ENCODE measurements at regions not wholly inside any gene's neighbourhood (a gene's known extent, or its start where the extent isn't known, plus 50 kb on each side); places are given as distances from the start of the nearest gene placed in this dataset.
A peak's percentile ranks its signal among the peaks of the same experiment; 100 is the strongest.

DNA sequence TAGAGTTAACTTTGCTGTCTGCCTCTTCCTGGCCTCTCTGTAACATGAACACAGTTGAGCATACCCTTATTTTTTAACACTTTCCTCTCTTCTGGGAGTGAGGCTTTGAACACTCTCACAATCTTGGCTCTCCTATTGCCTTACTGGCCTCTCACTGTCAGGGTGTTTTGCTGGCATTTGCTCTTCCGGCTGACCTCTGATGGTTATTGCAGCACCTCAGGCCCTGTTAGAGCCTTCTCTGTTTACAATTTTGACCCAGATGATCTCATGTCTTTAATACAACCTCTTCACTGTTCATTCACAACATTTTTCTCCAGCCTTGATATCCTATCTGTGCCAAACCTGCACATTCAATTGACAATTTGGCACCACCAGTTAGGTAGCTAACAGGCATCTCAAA, 357.8 kb upstream of the USP15 start:
- TF ChIP-seq, protein P1, sequence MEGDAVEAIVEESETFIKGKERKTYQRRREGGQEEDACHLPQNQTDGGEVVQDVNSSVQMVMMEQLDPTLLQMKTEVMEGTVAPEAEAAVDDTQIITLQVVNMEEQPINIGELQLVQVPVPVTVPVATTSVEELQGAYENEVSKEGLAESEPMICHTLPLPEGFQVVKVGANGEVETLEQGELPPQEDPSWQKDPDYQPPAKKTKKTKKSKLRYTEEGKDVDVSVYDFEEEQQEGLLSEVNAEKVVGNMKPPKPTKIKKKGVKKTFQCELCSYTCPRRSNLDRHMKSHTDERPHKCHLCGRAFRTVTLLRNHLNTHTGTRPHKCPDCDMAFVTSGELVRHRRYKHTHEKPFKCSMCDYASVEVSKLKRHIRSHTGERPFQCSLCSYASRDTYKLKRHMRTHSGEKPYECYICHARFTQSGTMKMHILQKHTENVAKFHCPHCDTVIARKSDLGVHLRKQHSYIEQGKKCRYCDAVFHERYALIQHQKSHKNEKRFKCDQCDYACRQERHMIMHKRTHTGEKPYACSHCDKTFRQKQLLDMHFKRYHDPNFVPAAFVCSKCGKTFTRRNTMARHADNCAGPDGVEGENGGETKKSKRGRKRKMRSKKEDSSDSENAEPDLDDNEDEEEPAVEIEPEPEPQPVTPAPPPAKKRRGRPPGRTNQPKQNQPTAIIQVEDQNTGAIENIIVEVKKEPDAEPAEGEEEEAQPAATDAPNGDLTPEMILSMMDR (IDR thresholded peaks at IDR 0.05; ENCODE audit: low read depth, low read length, missing input control): no peak
- TF ChIP-seq GABPA (IDR thresholded peaks at IDR 0.05 in 1 of 2, conservative IDR thresholded peaks at IDR 0.05 in 1 of 2): no peak
- no peak for TF ChIP-seq TAF1 (conservative IDR thresholded peaks at IDR 0.05)
- no peak for TF ChIP-seq YY1 (IDR thresholded peaks at IDR 0.05)
- TF ChIP-seq FOXA1 (IDR thresholded peaks at IDR 0.05): no peak
- TF ChIP-seq RXRA (IDR thresholded peaks at IDR 0.05): no peak
- TF ChIP-seq, protein P2, sequence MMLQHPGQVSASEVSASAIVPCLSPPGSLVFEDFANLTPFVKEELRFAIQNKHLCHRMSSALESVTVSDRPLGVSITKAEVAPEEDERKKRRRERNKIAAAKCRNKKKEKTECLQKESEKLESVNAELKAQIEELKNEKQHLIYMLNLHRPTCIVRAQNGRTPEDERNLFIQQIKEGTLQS (IDR thresholded peaks at IDR 0.05): no peak
- peak in 1 of 2 donors; percentile 16 for TF ChIP-seq HNF4A (conservative IDR thresholded peaks at IDR 0.05)
